IMR-90 (cell line): ENCODE measurements at regions not wholly inside any gene's neighbourhood (a gene's known extent, or its start where the extent isn't known, plus 50 kb on each side); places are given as distances from the start of the nearest gene placed in this dataset.

Experiments used
- ATAC-seq: fragments of 200-7000 bp; cut with Tn5 transposase; 2 replicates; pipeline ENCODE4 v1.9.1; 2020; ENCODE audit warnings: low read depth, mild to moderate bottlenecking, moderate library complexity
- BruUV-seq: library from RNA; stranded (reverse); fragments of 400-500 nt; replicated peaks from 2 replicates; lab custom pipeline; 2021; lab: Mats Ljungman, UMichigan
- CTCF ChIA-PET: fragments of 300-600 bp; formaldehyde crosslinking; extraction: SDS; loops from one replicate; lab custom pipeline; 2021; ENCODE audit warnings: antibody characterized with exemption; lab: Yijun Ruan, JAX
- POLR2A ChIA-PET: fragments of 300-600 bp; sonication (Branson Sonifier 250); formaldehyde crosslinking; loops from one replicate; lab custom pipeline; 2022; ENCODE audit warnings: antibody characterized with exemption; ENCODE audit not compliant: unreplicated experiment; lab: Charles Lee
- DNase-seq: peaks from one replicate; pipeline ENCODE4 v3.0.0; 2013
- H2AFZ ChIP-seq: replicated peaks from 2 replicates; pipeline ENCODE3; 2013; ENCODE audit warnings: low read length, mild to moderate bottlenecking; ENCODE audit not compliant: poor library complexity
- H2AK5ac ChIP-seq: 2 replicates; pipeline ENCODE4 v1.6.1; 2013; ENCODE audit warnings: low read depth, low read length, inconsistent platforms
- H2AK9ac ChIP-seq: replicated peaks from 2 replicates; pipeline ENCODE3; 2013; ENCODE audit warnings: mild to moderate bottlenecking, low read depth, low read length, moderate library complexity; ENCODE audit not compliant: poor library complexity
- H2BK120ac ChIP-seq: 2 replicates; pipeline ENCODE4 v1.6.1; 2013; ENCODE audit warnings: low read depth, low read length, inconsistent platforms
- H2BK15ac ChIP-seq: 3 replicates; pipeline ENCODE4 v1.6.1; 2013; ENCODE audit warnings: low read depth, low read length, inconsistent platforms
- H2BK20ac ChIP-seq: 2 replicates; pipeline ENCODE4 v1.6.1; 2013; ENCODE audit warnings: low read depth, mild to moderate bottlenecking, inconsistent platforms, low read length, moderate library complexity
- H2BK5ac ChIP-seq: 2 replicates; pipeline ENCODE4 v1.6.1; 2013; ENCODE audit warnings: mild to moderate bottlenecking, low read depth, low read length, inconsistent platforms; ENCODE audit not compliant: poor library complexity, severe bottlenecking
- H3K14ac ChIP-seq: replicated peaks from 2 replicates; pipeline ENCODE4 v1.6.1; 2013; ENCODE audit warnings: low read depth, low read length, inconsistent platforms
- H3K18ac ChIP-seq: 2 replicates; pipeline ENCODE4 v1.6.1; 2013; ENCODE audit warnings: low read depth, low read length, control low read depth
- H3K23ac ChIP-seq: 2 replicates; pipeline ENCODE4 v1.6.1; 2013; ENCODE audit warnings: low read depth, low read length, inconsistent platforms
- H3K27ac ChIP-seq: 2 replicates; pipeline ENCODE4 v1.5.1; 2013; ENCODE audit warnings: mild to moderate bottlenecking, control low read depth, low read length; ENCODE audit not compliant: insufficient read depth
- H3K27me3 ChIP-seq: 2 replicates; pipeline ENCODE4 v1.6.1; 2013; ENCODE audit warnings: low read length; ENCODE audit not compliant: control insufficient read depth, insufficient read depth
- H3K36me3 ChIP-seq: 2 replicates; pipeline ENCODE4 v1.6.1; 2013; ENCODE audit warnings: low read length, mixed read lengths; ENCODE audit not compliant: control insufficient read depth, insufficient read depth
- H3K4ac ChIP-seq: 2 replicates; pipeline ENCODE4 v1.6.1; 2013; ENCODE audit warnings: low read depth, low read length, inconsistent platforms
- H3K4me1 ChIP-seq: 2 replicates; pipeline ENCODE4 v1.6.1; 2013; ENCODE audit warnings: low read length, mixed read lengths; ENCODE audit not compliant: control insufficient read depth, insufficient read depth
- H3K4me2 ChIP-seq: 2 replicates; pipeline ENCODE4 v1.6.1; 2013; ENCODE audit warnings: low read depth, mild to moderate bottlenecking, control low read depth, low read length, moderate library complexity
- H3K4me3 ChIP-seq: 2 replicates; pipeline ENCODE4 v1.5.1; 2013; ENCODE audit warnings: low read depth, mild to moderate bottlenecking, control low read depth, low read length, moderate library complexity; ENCODE audit not compliant: insufficient read depth
- H3K56ac ChIP-seq: 2 replicates; pipeline ENCODE4 v1.6.1; 2013; ENCODE audit warnings: low read length, inconsistent platforms; ENCODE audit not compliant: insufficient read depth; ENCODE audit errors: extremely low read depth
- H3K79me1 ChIP-seq, 2 experiments: 2 replicates each; pipeline ENCODE4 v1.6.1; 2013; ENCODE audit warnings: low read length in 2 of 2, inconsistent platforms in 1 of 2, low read depth in 1 of 2
- H3K9ac ChIP-seq: 2 replicates; pipeline ENCODE4 v1.6.1; 2013; ENCODE audit warnings: low read depth, low read length, control low read depth
- H3K9me1 ChIP-seq: 2 replicates; pipeline ENCODE4 v1.6.1; 2013; ENCODE audit warnings: low read length, inconsistent platforms; ENCODE audit not compliant: insufficient read depth
- H3K9me3 ChIP-seq: 2 replicates; pipeline ENCODE4 v1.6.1; 2013; ENCODE audit warnings: low read length; ENCODE audit not compliant: control insufficient read depth, insufficient read depth
- H4K20me1 ChIP-seq: 2 replicates; pipeline ENCODE4 v1.6.1; 2013; ENCODE audit warnings: low read length, inconsistent platforms; ENCODE audit not compliant: insufficient read depth
- H4K5ac ChIP-seq: 2 replicates; pipeline ENCODE4 v1.6.1; 2013; ENCODE audit warnings: mild to moderate bottlenecking, low read depth, low read length, control low read depth
- H4K8ac ChIP-seq, 2 experiments: 2 replicates each; pipeline ENCODE4 v1.6.1; 2013; ENCODE audit warnings: low read depth in 2 of 2, low read length in 2 of 2, control low read depth in 1 of 2, inconsistent platforms in 1 of 2
- H4K91ac ChIP-seq: 2 replicates; pipeline ENCODE4 v1.6.1; 2013; ENCODE audit warnings: low read depth, low read length, inconsistent platforms; ENCODE audit not compliant: insufficient read depth
- BHLHE40 ChIP-seq: fragments of 150-350 bp; IDR thresholded peaks from 2 replicates; pipeline ENCODE4 v1.6.1; 2016; ENCODE audit warnings: mild to moderate bottlenecking, low read depth, low read length
- CEBPB ChIP-seq: IDR thresholded peaks from 2 replicates; pipeline ENCODE4 v1.6.1; 2012; ENCODE audit warnings: low read depth, low read length, improper control_type of control experiment
- CHD1 ChIP-seq: IDR thresholded peaks from 2 replicates; pipeline ENCODE4 v1.6.1; 2012; ENCODE audit warnings: low read depth, low read length, improper control_type of control experiment
- FOS ChIP-seq: fragments of 150-350 bp; IDR thresholded peaks from 2 replicates; pipeline ENCODE4 v1.6.1; 2016; ENCODE audit warnings: low read depth, low read length
- MAFK ChIP-seq: IDR thresholded peaks from 2 replicates; pipeline ENCODE4 v1.6.1; 2012; ENCODE audit warnings: low read depth, low read length, improper control_type of control experiment
- MAZ ChIP-seq: IDR thresholded peaks from 2 replicates; pipeline ENCODE4 v1.6.1; 2012; ENCODE audit warnings: low read depth, mild to moderate bottlenecking, low read length, improper control_type of control experiment, moderate library complexity, borderline replicate concordance
- MXI1 ChIP-seq: IDR thresholded peaks from 2 replicates; pipeline ENCODE4 v1.6.1; 2012; ENCODE audit warnings: low read depth, mild to moderate bottlenecking, low read length, moderate library complexity, borderline replicate concordance
- NFE2L2 ChIP-seq: fragments of 150-350 bp; IDR thresholded peaks from 2 replicates; pipeline ENCODE4 v1.6.1; 2016; ENCODE audit warnings: low read depth, mild to moderate bottlenecking, low read length
- POLR2A ChIP-seq: IDR thresholded peaks from 2 replicates; pipeline ENCODE4 v1.6.1; 2012; ENCODE audit warnings: mild to moderate bottlenecking, low read depth, low read length
- RAD21 ChIP-seq: IDR thresholded peaks from 2 replicates; pipeline ENCODE4 v1.6.1; 2012; ENCODE audit warnings: low read length, improper control_type of control experiment
- RCOR1 ChIP-seq: IDR thresholded peaks from 2 replicates; pipeline ENCODE4 v1.6.1; 2012; ENCODE audit warnings: mild to moderate bottlenecking, low read length, improper control_type of control experiment; ENCODE audit not compliant: insufficient replicate concordance
- RFX5 ChIP-seq: IDR thresholded peaks from 2 replicates; pipeline ENCODE4 v1.8.0; 2012; ENCODE audit warnings: low read depth, mild to moderate bottlenecking, low read length, moderate library complexity
- SMC3 ChIP-seq: fragments of 150-350 bp; IDR thresholded peaks from 2 replicates; pipeline ENCODE4 v1.6.1; 2016; ENCODE audit warnings: low read depth, mild to moderate bottlenecking, antibody characterized with exemption, low read length, moderate library complexity
- WGBS, 2 experiments: methylation state at CpG; one replicate each; pipeline versions ENCODE4 v1.1.5 to v1.1.7; 2013; ENCODE audit warnings: missing lambda C conversion rate in 2 of 2; ENCODE audit not compliant: insufficient read length in 1 of 2; ENCODE audit errors: extremely low coverage in 2 of 2; 5-methylcytosine and 5-hydroxymethylcytosine counted together
- dilution Hi-C: fragments of 300-500 bp; cut with HindIII; formaldehyde crosslinking; loops from one replicate; pipeline ENCODE4 v1.14.3; 2018; ENCODE audit warnings: low sequenced_read_pairs; ENCODE audit not compliant: unreplicated experiment
- in situ Hi-C: fragments of 300-500 bp; cut with MboI; formaldehyde crosslinking; loops from 3 replicates; pipeline ENCODE4 v1.14.3; 2019; ENCODE audit warnings: low sequenced_read_pairs, inconsistent platforms, mixed read lengths
- intact Hi-C: fragments of 100-400 bp; cut with micrococcal nuclease; formaldehyde crosslinking; loops from 2 replicates; pipeline ENCODE4 v1.10.0; 2022
- TF ChIP-seq, protein P1 (sequence below): conservative IDR thresholded peaks from 2 replicates; pipeline ENCODE4 v1.5.1; 2012; ENCODE audit warnings: mild to moderate bottlenecking, low read depth, low read length, improper control_type of control experiment
- TF ChIP-seq, protein P2 (sequence below): fragments of 150-350 bp; IDR thresholded peaks from 2 replicates; pipeline ENCODE4 v1.6.1; 2017; ENCODE audit warnings: mild to moderate bottlenecking, antibody characterized with exemption, low read length, low read depth
- TF ChIP-seq, protein P3 (sequence below): fragments of 150-350 bp; IDR thresholded peaks from 2 replicates; pipeline ENCODE4 v1.6.1; 2016; ENCODE audit warnings: low read depth, mild to moderate bottlenecking, low read length, moderate library complexity, borderline replicate concordance

DNA sequence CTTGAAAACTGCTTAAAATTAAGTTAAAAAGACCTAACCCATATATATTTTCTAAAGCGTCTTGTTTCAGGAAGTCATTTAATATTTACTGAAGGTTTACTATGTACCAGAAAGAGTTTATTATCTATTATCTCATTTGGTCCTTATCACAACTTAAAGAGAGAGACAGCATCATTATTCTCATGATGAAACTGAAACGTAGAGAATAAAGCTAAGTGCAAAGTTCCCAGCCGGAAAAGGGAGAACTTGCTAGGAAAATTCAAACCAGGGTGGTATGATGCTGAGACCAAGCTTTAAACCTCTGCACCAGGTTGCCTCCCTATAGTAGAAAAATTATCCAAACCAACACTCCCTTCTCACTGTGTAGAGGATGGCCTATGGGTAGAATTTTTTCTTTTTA lies 207.7 kb upstream of the BMPER start:
- ATAC-seq (no peak), DNase-seq (no peak)
- no TSS peak for BruUV-seq
- in situ Hi-C loops (no loop called here), intact Hi-C loops (no loop called here), dilution Hi-C loops (no loop called here)
- no peak overlapping the region for H2BK15ac ChIP-seq
- H3K4me3 ChIP-seq = no peak overlapping the region
- H3K9me1 ChIP-seq = peaks cover 6% of the 10 kb centered on the region
- no peak overlapping the region for H2BK120ac ChIP-seq
- TF ChIP-seq, protein P1, sequence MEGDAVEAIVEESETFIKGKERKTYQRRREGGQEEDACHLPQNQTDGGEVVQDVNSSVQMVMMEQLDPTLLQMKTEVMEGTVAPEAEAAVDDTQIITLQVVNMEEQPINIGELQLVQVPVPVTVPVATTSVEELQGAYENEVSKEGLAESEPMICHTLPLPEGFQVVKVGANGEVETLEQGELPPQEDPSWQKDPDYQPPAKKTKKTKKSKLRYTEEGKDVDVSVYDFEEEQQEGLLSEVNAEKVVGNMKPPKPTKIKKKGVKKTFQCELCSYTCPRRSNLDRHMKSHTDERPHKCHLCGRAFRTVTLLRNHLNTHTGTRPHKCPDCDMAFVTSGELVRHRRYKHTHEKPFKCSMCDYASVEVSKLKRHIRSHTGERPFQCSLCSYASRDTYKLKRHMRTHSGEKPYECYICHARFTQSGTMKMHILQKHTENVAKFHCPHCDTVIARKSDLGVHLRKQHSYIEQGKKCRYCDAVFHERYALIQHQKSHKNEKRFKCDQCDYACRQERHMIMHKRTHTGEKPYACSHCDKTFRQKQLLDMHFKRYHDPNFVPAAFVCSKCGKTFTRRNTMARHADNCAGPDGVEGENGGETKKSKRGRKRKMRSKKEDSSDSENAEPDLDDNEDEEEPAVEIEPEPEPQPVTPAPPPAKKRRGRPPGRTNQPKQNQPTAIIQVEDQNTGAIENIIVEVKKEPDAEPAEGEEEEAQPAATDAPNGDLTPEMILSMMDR = no peak
- TF ChIP-seq MAFK = no peak
- TF ChIP-seq SMC3 = no peak
- TF ChIP-seq NFE2L2 = no peak
- no peak for TF ChIP-seq MAZ
- TF ChIP-seq RAD21 = no peak
- no peak for TF ChIP-seq RFX5
- TF ChIP-seq, protein P2, sequence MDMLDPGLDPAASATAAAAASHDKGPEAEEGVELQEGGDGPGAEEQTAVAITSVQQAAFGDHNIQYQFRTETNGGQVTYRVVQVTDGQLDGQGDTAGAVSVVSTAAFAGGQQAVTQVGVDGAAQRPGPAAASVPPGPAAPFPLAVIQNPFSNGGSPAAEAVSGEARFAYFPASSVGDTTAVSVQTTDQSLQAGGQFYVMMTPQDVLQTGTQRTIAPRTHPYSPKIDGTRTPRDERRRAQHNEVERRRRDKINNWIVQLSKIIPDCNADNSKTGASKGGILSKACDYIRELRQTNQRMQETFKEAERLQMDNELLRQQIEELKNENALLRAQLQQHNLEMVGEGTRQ = no peak
- TF ChIP-seq BHLHE40 = no peak
- no peak for TF ChIP-seq POLR2A
- no peak for TF ChIP-seq CHD1
- TF ChIP-seq, protein P3, sequence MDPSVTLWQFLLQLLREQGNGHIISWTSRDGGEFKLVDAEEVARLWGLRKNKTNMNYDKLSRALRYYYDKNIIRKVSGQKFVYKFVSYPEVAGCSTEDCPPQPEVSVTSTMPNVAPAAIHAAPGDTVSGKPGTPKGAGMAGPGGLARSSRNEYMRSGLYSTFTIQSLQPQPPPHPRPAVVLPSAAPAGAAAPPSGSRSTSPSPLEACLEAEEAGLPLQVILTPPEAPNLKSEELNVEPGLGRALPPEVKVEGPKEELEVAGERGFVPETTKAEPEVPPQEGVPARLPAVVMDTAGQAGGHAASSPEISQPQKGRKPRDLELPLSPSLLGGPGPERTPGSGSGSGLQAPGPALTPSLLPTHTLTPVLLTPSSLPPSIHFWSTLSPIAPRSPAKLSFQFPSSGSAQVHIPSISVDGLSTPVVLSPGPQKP = no peak
- no peak for TF ChIP-seq RCOR1
- no peak for TF ChIP-seq MXI1
- no peak for TF ChIP-seq CEBPB
- TF ChIP-seq FOS = no peak
- H3K4ac ChIP-seq = no peak overlapping the region
- no peak overlapping the region for H3K4me2 ChIP-seq
- H3K9ac ChIP-seq = no peak overlapping the region
- no peak overlapping the region for H4K8ac ChIP-seq
- peaks cover 1% of the 10 kb centered on the region; the same call in 1 of the 2 replicates for H3K27me3 ChIP-seq
- H2AK9ac ChIP-seq = no peak overlapping the region
- no peak overlapping the region for H2AK5ac ChIP-seq
- H3K36me3 ChIP-seq = no peaks in the 10 kb centered on the region
- H3K56ac ChIP-seq = no peak overlapping the region
- no peak overlapping the region for H3K18ac ChIP-seq
- H3K4me1 ChIP-seq = peaks cover 9% of the 10 kb centered on the region
- POLR2A ChIA-PET = no interaction called here
- no peak overlapping the region for H2BK20ac ChIP-seq
- H3K9me3 ChIP-seq = peaks cover 17% of the 10 kb centered on the region
- CTCF ChIA-PET = no interaction called here
- no peaks in the 10 kb centered on the region for H4K20me1 ChIP-seq
- no peak overlapping the region for H3K23ac ChIP-seq
- H3K79me1 ChIP-seq = no peaks in the 10 kb centered on the region
- no peak overlapping the region for H4K91ac ChIP-seq
- no CpG with 5 or more reads among the region's 3 CpGs for WGBS, 2 experiments
- no peak overlapping the region for H4K5ac ChIP-seq
- no peak overlapping the region for H2AFZ ChIP-seq
- no peak overlapping the region for H3K27ac ChIP-seq
- H2BK5ac ChIP-seq = no peak overlapping the region
- H3K14ac ChIP-seq = no peak overlapping the region
